IMR-90 (cell line): ENCODE measurements at regions not wholly inside any gene's neighbourhood (a gene's known extent, or its start where the extent isn't known, plus 50 kb on each side); places are given as distances from the start of the nearest gene placed in this dataset.

Experiments
- ATAC-seq: fragments of 200-7000 bp; cut with Tn5 transposase; 2 replicates; pipeline ENCODE4 v1.9.1; 2020; ENCODE audit warnings: low read depth, mild to moderate bottlenecking, moderate library complexity
- BruUV-seq: library from RNA; stranded (reverse); fragments of 400-500 nt; replicated peaks from 2 replicates; lab custom pipeline; 2021; lab: Mats Ljungman, UMichigan
- CTCF ChIA-PET: fragments of 300-600 bp; formaldehyde crosslinking; extraction: SDS; loops from one replicate; lab custom pipeline; 2021; ENCODE audit warnings: antibody characterized with exemption; lab: Yijun Ruan, JAX
- POLR2A ChIA-PET: fragments of 300-600 bp; sonication (Branson Sonifier 250); formaldehyde crosslinking; loops from one replicate; lab custom pipeline; 2022; ENCODE audit warnings: antibody characterized with exemption; ENCODE audit not compliant: unreplicated experiment; lab: Charles Lee
- DNase-seq: peaks from one replicate; pipeline ENCODE4 v3.0.0; 2013
- H2AFZ ChIP-seq: replicated peaks from 2 replicates; pipeline ENCODE3; 2013; ENCODE audit warnings: low read length, mild to moderate bottlenecking; ENCODE audit not compliant: poor library complexity
- H2AK5ac ChIP-seq: 2 replicates; pipeline ENCODE4 v1.6.1; 2013; ENCODE audit warnings: low read depth, low read length, inconsistent platforms
- H2AK9ac ChIP-seq: replicated peaks from 2 replicates; pipeline ENCODE3; 2013; ENCODE audit warnings: mild to moderate bottlenecking, low read depth, low read length, moderate library complexity; ENCODE audit not compliant: poor library complexity
- H2BK120ac ChIP-seq: 2 replicates; pipeline ENCODE4 v1.6.1; 2013; ENCODE audit warnings: low read depth, low read length, inconsistent platforms
- H2BK15ac ChIP-seq: 3 replicates; pipeline ENCODE4 v1.6.1; 2013; ENCODE audit warnings: low read depth, low read length, inconsistent platforms
- H2BK20ac ChIP-seq: 2 replicates; pipeline ENCODE4 v1.6.1; 2013; ENCODE audit warnings: low read depth, mild to moderate bottlenecking, inconsistent platforms, low read length, moderate library complexity
- H2BK5ac ChIP-seq: 2 replicates; pipeline ENCODE4 v1.6.1; 2013; ENCODE audit warnings: mild to moderate bottlenecking, low read depth, low read length, inconsistent platforms; ENCODE audit not compliant: poor library complexity, severe bottlenecking
- H3K14ac ChIP-seq: replicated peaks from 2 replicates; pipeline ENCODE4 v1.6.1; 2013; ENCODE audit warnings: low read depth, low read length, inconsistent platforms
- H3K18ac ChIP-seq: 2 replicates; pipeline ENCODE4 v1.6.1; 2013; ENCODE audit warnings: low read depth, low read length, control low read depth
- H3K23ac ChIP-seq: 2 replicates; pipeline ENCODE4 v1.6.1; 2013; ENCODE audit warnings: low read depth, low read length, inconsistent platforms
- H3K27ac ChIP-seq: 2 replicates; pipeline ENCODE4 v1.5.1; 2013; ENCODE audit warnings: mild to moderate bottlenecking, control low read depth, low read length; ENCODE audit not compliant: insufficient read depth
- H3K27me3 ChIP-seq: 2 replicates; pipeline ENCODE4 v1.6.1; 2013; ENCODE audit warnings: low read length; ENCODE audit not compliant: control insufficient read depth, insufficient read depth
- H3K36me3 ChIP-seq: 2 replicates; pipeline ENCODE4 v1.6.1; 2013; ENCODE audit warnings: low read length, mixed read lengths; ENCODE audit not compliant: control insufficient read depth, insufficient read depth
- H3K4ac ChIP-seq: 2 replicates; pipeline ENCODE4 v1.6.1; 2013; ENCODE audit warnings: low read depth, low read length, inconsistent platforms
- H3K4me1 ChIP-seq: 2 replicates; pipeline ENCODE4 v1.6.1; 2013; ENCODE audit warnings: low read length, mixed read lengths; ENCODE audit not compliant: control insufficient read depth, insufficient read depth
- H3K4me2 ChIP-seq: 2 replicates; pipeline ENCODE4 v1.6.1; 2013; ENCODE audit warnings: low read depth, mild to moderate bottlenecking, control low read depth, low read length, moderate library complexity
- H3K4me3 ChIP-seq: 2 replicates; pipeline ENCODE4 v1.5.1; 2013; ENCODE audit warnings: low read depth, mild to moderate bottlenecking, control low read depth, low read length, moderate library complexity; ENCODE audit not compliant: insufficient read depth
- H3K56ac ChIP-seq: 2 replicates; pipeline ENCODE4 v1.6.1; 2013; ENCODE audit warnings: low read length, inconsistent platforms; ENCODE audit not compliant: insufficient read depth; ENCODE audit errors: extremely low read depth
- H3K79me1 ChIP-seq, 2 experiments: 2 replicates each; pipeline ENCODE4 v1.6.1; 2013; ENCODE audit warnings: low read length in 2 of 2, inconsistent platforms in 1 of 2, low read depth in 1 of 2
- H3K9ac ChIP-seq: 2 replicates; pipeline ENCODE4 v1.6.1; 2013; ENCODE audit warnings: low read depth, low read length, control low read depth
- H3K9me1 ChIP-seq: 2 replicates; pipeline ENCODE4 v1.6.1; 2013; ENCODE audit warnings: low read length, inconsistent platforms; ENCODE audit not compliant: insufficient read depth
- H3K9me3 ChIP-seq: 2 replicates; pipeline ENCODE4 v1.6.1; 2013; ENCODE audit warnings: low read length; ENCODE audit not compliant: control insufficient read depth, insufficient read depth
- H4K20me1 ChIP-seq: 2 replicates; pipeline ENCODE4 v1.6.1; 2013; ENCODE audit warnings: low read length, inconsistent platforms; ENCODE audit not compliant: insufficient read depth
- H4K5ac ChIP-seq: 2 replicates; pipeline ENCODE4 v1.6.1; 2013; ENCODE audit warnings: mild to moderate bottlenecking, low read depth, low read length, control low read depth
- H4K8ac ChIP-seq, 2 experiments: 2 replicates each; pipeline ENCODE4 v1.6.1; 2013; ENCODE audit warnings: low read depth in 2 of 2, low read length in 2 of 2, control low read depth in 1 of 2, inconsistent platforms in 1 of 2
- H4K91ac ChIP-seq: 2 replicates; pipeline ENCODE4 v1.6.1; 2013; ENCODE audit warnings: low read depth, low read length, inconsistent platforms; ENCODE audit not compliant: insufficient read depth
- BHLHE40 ChIP-seq: fragments of 150-350 bp; IDR thresholded peaks from 2 replicates; pipeline ENCODE4 v1.6.1; 2016; ENCODE audit warnings: mild to moderate bottlenecking, low read depth, low read length
- CEBPB ChIP-seq: IDR thresholded peaks from 2 replicates; pipeline ENCODE4 v1.6.1; 2012; ENCODE audit warnings: low read depth, low read length, improper control_type of control experiment
- CHD1 ChIP-seq: IDR thresholded peaks from 2 replicates; pipeline ENCODE4 v1.6.1; 2012; ENCODE audit warnings: low read depth, low read length, improper control_type of control experiment
- FOS ChIP-seq: fragments of 150-350 bp; IDR thresholded peaks from 2 replicates; pipeline ENCODE4 v1.6.1; 2016; ENCODE audit warnings: low read depth, low read length
- MAFK ChIP-seq: IDR thresholded peaks from 2 replicates; pipeline ENCODE4 v1.6.1; 2012; ENCODE audit warnings: low read depth, low read length, improper control_type of control experiment
- MAZ ChIP-seq: IDR thresholded peaks from 2 replicates; pipeline ENCODE4 v1.6.1; 2012; ENCODE audit warnings: low read depth, mild to moderate bottlenecking, low read length, improper control_type of control experiment, moderate library complexity, borderline replicate concordance
- MXI1 ChIP-seq: IDR thresholded peaks from 2 replicates; pipeline ENCODE4 v1.6.1; 2012; ENCODE audit warnings: low read depth, mild to moderate bottlenecking, low read length, moderate library complexity, borderline replicate concordance
- NFE2L2 ChIP-seq: fragments of 150-350 bp; IDR thresholded peaks from 2 replicates; pipeline ENCODE4 v1.6.1; 2016; ENCODE audit warnings: low read depth, mild to moderate bottlenecking, low read length
- POLR2A ChIP-seq: IDR thresholded peaks from 2 replicates; pipeline ENCODE4 v1.6.1; 2012; ENCODE audit warnings: mild to moderate bottlenecking, low read depth, low read length
- RAD21 ChIP-seq: IDR thresholded peaks from 2 replicates; pipeline ENCODE4 v1.6.1; 2012; ENCODE audit warnings: low read length, improper control_type of control experiment
- RCOR1 ChIP-seq: IDR thresholded peaks from 2 replicates; pipeline ENCODE4 v1.6.1; 2012; ENCODE audit warnings: mild to moderate bottlenecking, low read length, improper control_type of control experiment; ENCODE audit not compliant: insufficient replicate concordance
- RFX5 ChIP-seq: IDR thresholded peaks from 2 replicates; pipeline ENCODE4 v1.8.0; 2012; ENCODE audit warnings: low read depth, mild to moderate bottlenecking, low read length, moderate library complexity
- SMC3 ChIP-seq: fragments of 150-350 bp; IDR thresholded peaks from 2 replicates; pipeline ENCODE4 v1.6.1; 2016; ENCODE audit warnings: low read depth, mild to moderate bottlenecking, antibody characterized with exemption, low read length, moderate library complexity
- dilution Hi-C: fragments of 300-500 bp; cut with HindIII; formaldehyde crosslinking; loops from one replicate; pipeline ENCODE4 v1.14.3; 2018; ENCODE audit warnings: low sequenced_read_pairs; ENCODE audit not compliant: unreplicated experiment
- in situ Hi-C: fragments of 300-500 bp; cut with MboI; formaldehyde crosslinking; loops from 3 replicates; pipeline ENCODE4 v1.14.3; 2019; ENCODE audit warnings: low sequenced_read_pairs, inconsistent platforms, mixed read lengths
- intact Hi-C: fragments of 100-400 bp; cut with micrococcal nuclease; formaldehyde crosslinking; loops from 2 replicates; pipeline ENCODE4 v1.10.0; 2022
- TF ChIP-seq, protein P1 (sequence below): fragments of 150-350 bp; IDR thresholded peaks from 2 replicates; pipeline ENCODE4 v1.6.1; 2016; ENCODE audit warnings: low read depth, mild to moderate bottlenecking, low read length, moderate library complexity, borderline replicate concordance
- TF ChIP-seq, protein P2 (sequence below): conservative IDR thresholded peaks from 2 replicates; pipeline ENCODE4 v1.5.1; 2012; ENCODE audit warnings: mild to moderate bottlenecking, low read depth, low read length, improper control_type of control experiment
- TF ChIP-seq, protein P3 (sequence below): fragments of 150-350 bp; IDR thresholded peaks from 2 replicates; pipeline ENCODE4 v1.6.1; 2017; ENCODE audit warnings: mild to moderate bottlenecking, antibody characterized with exemption, low read length, low read depth

DNA sequence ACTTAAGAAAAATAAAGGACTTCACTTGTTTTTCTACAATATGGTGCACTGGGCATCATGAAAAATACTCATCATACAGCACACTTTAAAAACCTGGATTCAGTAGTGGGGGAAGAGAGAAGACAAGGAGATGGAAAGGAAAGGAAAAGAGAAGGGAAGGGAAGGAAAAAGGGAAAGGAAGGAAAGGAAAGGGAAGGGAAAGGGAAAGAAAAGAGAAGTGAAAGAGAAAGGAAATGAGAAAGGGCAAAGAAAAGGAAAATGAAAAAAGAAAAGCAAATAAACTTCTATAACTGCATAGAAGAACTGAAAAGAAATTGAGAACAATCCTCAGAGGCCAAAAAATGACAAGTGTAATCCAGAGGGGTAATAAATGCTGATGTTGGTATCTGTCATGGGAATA lies 388.1 kb upstream of the PKDCC start:
- Histone ChIP-seq H3K4me3 (no peak overlapping the region), H3K27ac (no peak overlapping the region), H3K23ac (no peak overlapping the region), H2AK5ac (no peak overlapping the region), H3K79me1 (no peaks in the 10 kb centered on the region), H3K9me3 (no peaks in the 10 kb centered on the region), H3K9me1 (no peaks in the 10 kb centered on the region), H3K9ac (no peak overlapping the region), H2BK120ac (no peak overlapping the region), H3K4me2 (no peak overlapping the region), H3K56ac (no peak overlapping the region), H3K18ac (no peak overlapping the region), H2AK9ac (no peak overlapping the region), H2BK5ac (no peak overlapping the region), H2AFZ (no peak overlapping the region), H3K14ac (no peak overlapping the region), H4K5ac (no peak overlapping the region), H3K4me1 (no peaks in the 10 kb centered on the region), H3K27me3 (no peaks in the 10 kb centered on the region), H3K36me3 (no peaks in the 10 kb centered on the region), H2BK20ac (no peak overlapping the region), H4K20me1 (no peaks in the 10 kb centered on the region), H3K4ac (no peak overlapping the region), H2BK15ac (no peak overlapping the region), H4K91ac (no peak overlapping the region), H4K8ac (no peak overlapping the region)
- ChIA-PET CTCF (no interaction called here), POLR2A (no interaction called here)
- no peak for ATAC-seq
- BruUV-seq, result no TSS peak
- in situ Hi-C loops (no loop called here), dilution Hi-C loops (no loop called here), intact Hi-C loops (no loop called here)
- TF ChIP-seq MAZ (no peak), NFE2L2 (no peak), RCOR1 (no peak), CHD1 (no peak), CEBPB (no peak), BHLHE40 (no peak), FOS (no peak), RFX5 (no peak), MXI1 (no peak), SMC3 (no peak), POLR2A (no peak), MAFK (no peak), RAD21 (no peak)
- TF ChIP-seq, protein P1, sequence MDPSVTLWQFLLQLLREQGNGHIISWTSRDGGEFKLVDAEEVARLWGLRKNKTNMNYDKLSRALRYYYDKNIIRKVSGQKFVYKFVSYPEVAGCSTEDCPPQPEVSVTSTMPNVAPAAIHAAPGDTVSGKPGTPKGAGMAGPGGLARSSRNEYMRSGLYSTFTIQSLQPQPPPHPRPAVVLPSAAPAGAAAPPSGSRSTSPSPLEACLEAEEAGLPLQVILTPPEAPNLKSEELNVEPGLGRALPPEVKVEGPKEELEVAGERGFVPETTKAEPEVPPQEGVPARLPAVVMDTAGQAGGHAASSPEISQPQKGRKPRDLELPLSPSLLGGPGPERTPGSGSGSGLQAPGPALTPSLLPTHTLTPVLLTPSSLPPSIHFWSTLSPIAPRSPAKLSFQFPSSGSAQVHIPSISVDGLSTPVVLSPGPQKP, result no peak
- TF ChIP-seq, protein P2, sequence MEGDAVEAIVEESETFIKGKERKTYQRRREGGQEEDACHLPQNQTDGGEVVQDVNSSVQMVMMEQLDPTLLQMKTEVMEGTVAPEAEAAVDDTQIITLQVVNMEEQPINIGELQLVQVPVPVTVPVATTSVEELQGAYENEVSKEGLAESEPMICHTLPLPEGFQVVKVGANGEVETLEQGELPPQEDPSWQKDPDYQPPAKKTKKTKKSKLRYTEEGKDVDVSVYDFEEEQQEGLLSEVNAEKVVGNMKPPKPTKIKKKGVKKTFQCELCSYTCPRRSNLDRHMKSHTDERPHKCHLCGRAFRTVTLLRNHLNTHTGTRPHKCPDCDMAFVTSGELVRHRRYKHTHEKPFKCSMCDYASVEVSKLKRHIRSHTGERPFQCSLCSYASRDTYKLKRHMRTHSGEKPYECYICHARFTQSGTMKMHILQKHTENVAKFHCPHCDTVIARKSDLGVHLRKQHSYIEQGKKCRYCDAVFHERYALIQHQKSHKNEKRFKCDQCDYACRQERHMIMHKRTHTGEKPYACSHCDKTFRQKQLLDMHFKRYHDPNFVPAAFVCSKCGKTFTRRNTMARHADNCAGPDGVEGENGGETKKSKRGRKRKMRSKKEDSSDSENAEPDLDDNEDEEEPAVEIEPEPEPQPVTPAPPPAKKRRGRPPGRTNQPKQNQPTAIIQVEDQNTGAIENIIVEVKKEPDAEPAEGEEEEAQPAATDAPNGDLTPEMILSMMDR, result no peak
- TF ChIP-seq, protein P3, sequence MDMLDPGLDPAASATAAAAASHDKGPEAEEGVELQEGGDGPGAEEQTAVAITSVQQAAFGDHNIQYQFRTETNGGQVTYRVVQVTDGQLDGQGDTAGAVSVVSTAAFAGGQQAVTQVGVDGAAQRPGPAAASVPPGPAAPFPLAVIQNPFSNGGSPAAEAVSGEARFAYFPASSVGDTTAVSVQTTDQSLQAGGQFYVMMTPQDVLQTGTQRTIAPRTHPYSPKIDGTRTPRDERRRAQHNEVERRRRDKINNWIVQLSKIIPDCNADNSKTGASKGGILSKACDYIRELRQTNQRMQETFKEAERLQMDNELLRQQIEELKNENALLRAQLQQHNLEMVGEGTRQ, result no peak
- no peak for DNase-seq
